Karpas-422 (cell line): ENCODE measurements at regions not wholly inside any gene's neighbourhood (a gene's known extent, or its start where the extent isn't known, plus 50 kb on each side); places are given as distances from the start of the nearest gene placed in this dataset.

Experiments used
- DNase-seq: peaks from one replicate; pipeline ENCODE4 v3.0.0-alpha.2; 2015
- H2AFZ ChIP-seq: fragments of 200-600 bp; sonication (generic); 2 replicates; pipeline ENCODE4 v1.6.1; 2014; ENCODE audit warnings: antibody characterized with exemption, low read length, mixed read lengths
- H3K27ac ChIP-seq: fragments of 200-600 bp; sonication (generic); 2 replicates; pipeline ENCODE4 v1.5.1; 2014; ENCODE audit warnings: mild to moderate bottlenecking, low read length, moderate library complexity
- H3K27me3 ChIP-seq: fragments of 200-600 bp; sonication (generic); 2 replicates; pipeline ENCODE4 v1.6.1; 2014; ENCODE audit warnings: low read length, mixed read lengths
- H3K36me3 ChIP-seq: fragments of 200-600 bp; sonication (generic); 2 replicates; pipeline ENCODE4 v1.6.1; 2014; ENCODE audit warnings: low read length, mixed read lengths; ENCODE audit not compliant: insufficient read depth
- H3K4me1 ChIP-seq: fragments of 200-600 bp; sonication (generic); 2 replicates; pipeline ENCODE4 v1.6.1; 2014; ENCODE audit warnings: mild to moderate bottlenecking, low read length, mixed read lengths
- H3K4me2 ChIP-seq: fragments of 200-600 bp; sonication (generic); 2 replicates; pipeline ENCODE4 v1.6.1; 2014; ENCODE audit warnings: low read length, low read depth, mild to moderate bottlenecking; ENCODE audit not compliant: poor library complexity, severe bottlenecking
- H3K4me3 ChIP-seq: fragments of 200-600 bp; sonication (generic); 2 replicates; pipeline ENCODE4 v1.5.1; 2014; ENCODE audit warnings: mild to moderate bottlenecking, antibody characterized with exemption, low read length, mixed read lengths
- H3K79me2 ChIP-seq: fragments of 200-600 bp; sonication (generic); 2 replicates; pipeline ENCODE4 v1.6.1; 2014; ENCODE audit warnings: mild to moderate bottlenecking, low read length, mixed read lengths
- H3K9ac ChIP-seq: fragments of 200-600 bp; sonication (generic); 2 replicates; pipeline ENCODE4 v1.6.0; 2014; ENCODE audit warnings: low read length
- H3K9me2 ChIP-seq: fragments of 200-600 bp; sonication (generic), shearing (Covaris generic); replicated peaks from 2 replicates; pipeline ENCODE4 v1.6.0; 2014; ENCODE audit warnings: mild to moderate bottlenecking, low read length, moderate library complexity; ENCODE audit not compliant: insufficient read depth
- H3K9me3 ChIP-seq: fragments of 300-700, 200-600 bp; sonication (generic); 2 replicates; pipeline ENCODE4 v1.6.1; 2014; ENCODE audit warnings: low read length, mixed read lengths
- H4K20me1 ChIP-seq: fragments of 200-600 bp; sonication (generic); 2 replicates; pipeline ENCODE4 v1.6.1; 2014; ENCODE audit warnings: mild to moderate bottlenecking, antibody characterized with exemption, low read length, low read depth; ENCODE audit not compliant: insufficient read depth

DNA sequence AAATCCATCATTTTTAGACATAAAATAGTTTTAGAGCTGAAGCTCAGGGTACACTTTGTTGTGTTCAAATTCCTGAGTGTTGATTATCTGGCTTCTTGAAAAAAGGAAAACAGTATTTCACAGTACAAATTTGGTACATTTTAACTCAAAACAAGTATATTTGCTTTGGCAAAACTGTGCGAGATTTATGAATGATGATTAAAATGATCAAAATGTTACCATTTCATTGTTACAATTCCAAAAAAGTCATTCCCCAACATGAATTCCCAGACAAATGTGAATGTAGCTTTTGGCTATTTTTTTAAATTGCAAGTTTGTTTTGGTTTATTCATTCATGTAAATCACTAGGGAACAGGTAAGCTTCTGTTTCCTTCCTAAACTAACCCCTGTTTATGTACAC is 347.4 kb upstream of the DCBLD2 start:
- no peaks in the 10 kb centered on the region for H3K4me1 ChIP-seq
- no peaks in the 10 kb centered on the region for H4K20me1 ChIP-seq
- H3K79me2 ChIP-seq, result no peaks in the 10 kb centered on the region
- H2AFZ ChIP-seq, result no peak overlapping the region
- no peak overlapping the region for H3K27ac ChIP-seq
- H3K4me2 ChIP-seq, result no peak overlapping the region
- H3K4me3 ChIP-seq, result no peak overlapping the region
- H3K9me2 ChIP-seq, result no peaks in the 10 kb centered on the region
- no peak overlapping the region for H3K9ac ChIP-seq
- no peak for DNase-seq
- H3K36me3 ChIP-seq, result no peaks in the 10 kb centered on the region
- no peaks in the 10 kb centered on the region for H3K9me3 ChIP-seq
- no peaks in the 10 kb centered on the region for H3K27me3 ChIP-seq

DNA sequence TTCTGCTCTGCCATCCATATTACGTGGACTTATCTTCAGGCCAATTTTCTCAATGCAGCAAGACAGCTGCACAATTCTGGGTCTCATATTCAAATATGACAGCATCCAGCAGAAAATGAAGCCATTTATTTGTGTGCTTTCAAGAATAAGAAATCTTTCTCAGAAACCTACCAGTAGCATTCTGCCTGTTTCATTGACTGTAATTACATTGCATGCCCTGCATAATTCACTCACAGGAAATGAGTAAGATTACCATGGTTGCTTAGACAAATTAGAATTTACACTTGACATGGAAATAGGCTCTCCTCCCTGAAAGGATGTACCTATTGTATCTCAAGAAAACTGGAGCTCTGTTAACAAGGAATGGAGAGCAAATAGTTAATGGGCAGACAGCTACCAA is 346.6 kb upstream of the DCBLD2 start:
- H4K20me1 ChIP-seq, result no peaks in the 10 kb centered on the region
- no peak overlapping the region for H3K4me2 ChIP-seq
- H3K27me3 ChIP-seq, result no peaks in the 10 kb centered on the region
- H3K4me1 ChIP-seq, result no peaks in the 10 kb centered on the region
- no peaks in the 10 kb centered on the region for H3K36me3 ChIP-seq
- H3K9me3 ChIP-seq, result no peaks in the 10 kb centered on the region
- H3K9ac ChIP-seq, result no peak overlapping the region
- no peak overlapping the region for H3K4me3 ChIP-seq
- no peaks in the 10 kb centered on the region for H3K79me2 ChIP-seq
- H2AFZ ChIP-seq, result no peak overlapping the region
- H3K9me2 ChIP-seq, result no peaks in the 10 kb centered on the region
- H3K27ac ChIP-seq, result no peak overlapping the region
- DNase-seq, result no peak

DNA sequence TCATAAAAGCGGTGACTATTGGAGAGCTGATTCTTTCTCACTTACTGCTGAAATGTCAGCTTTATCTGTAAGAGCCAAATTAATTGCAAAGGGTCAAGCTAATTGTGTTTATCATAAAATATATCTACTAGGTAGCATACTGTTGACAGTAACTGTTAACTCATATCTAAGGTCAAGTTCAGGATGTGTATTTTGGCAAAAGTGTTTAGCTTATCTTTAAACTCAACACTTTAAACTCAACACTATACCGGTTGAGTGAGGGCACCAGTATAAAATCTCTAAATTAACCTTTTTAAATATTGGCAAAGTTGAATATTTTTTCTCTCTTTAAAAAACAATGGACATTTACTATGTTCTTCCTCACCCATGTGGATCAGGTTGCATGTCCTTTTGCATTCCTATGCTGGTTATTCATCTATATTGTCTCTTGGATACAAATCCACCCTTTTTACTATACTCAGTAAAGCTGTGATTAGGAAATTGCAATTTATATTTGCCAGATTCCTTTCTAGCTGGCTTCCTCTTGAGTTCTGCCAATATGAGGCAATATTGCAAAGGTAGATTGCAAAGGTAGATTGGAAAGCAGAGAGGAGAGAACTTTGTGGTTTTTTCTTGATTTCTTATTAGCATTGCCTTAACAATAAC is 344.6 kb upstream of the DCBLD2 start:
- Histone ChIP-seq H3K4me3 (no peak overlapping the region), H4K20me1 (no peaks in the 10 kb centered on the region), H3K36me3 (no peaks in the 10 kb centered on the region), H3K79me2 (no peaks in the 10 kb centered on the region), H3K27ac (no peak overlapping the region), H3K9ac (no peak overlapping the region), H3K4me2 (no peak overlapping the region), H3K9me2 (no peaks in the 10 kb centered on the region), H3K27me3 (no peaks in the 10 kb centered on the region), H3K4me1 (no peaks in the 10 kb centered on the region), H3K9me3 (no peaks in the 10 kb centered on the region), H2AFZ (no peak overlapping the region)
- DNase-seq, result no peak

DNA sequence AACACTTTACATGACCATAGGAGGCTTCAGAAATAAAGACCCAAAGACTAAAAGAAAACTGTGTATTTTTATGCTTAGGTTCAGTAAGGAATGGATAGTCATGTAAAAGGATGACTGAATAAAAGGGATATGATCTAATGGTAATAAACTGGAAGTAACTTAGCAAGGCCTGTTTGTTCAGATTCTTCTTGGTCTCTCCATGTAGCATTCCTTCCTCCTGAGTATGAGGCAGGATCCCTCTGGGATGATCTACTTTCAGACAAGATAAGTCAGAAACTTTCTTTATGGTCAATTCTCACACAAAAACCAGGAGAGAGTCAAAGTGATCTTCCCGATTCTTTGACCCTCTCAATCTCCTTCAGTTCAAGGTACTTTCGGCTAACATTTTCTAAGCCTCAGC is 340.8 kb upstream of the DCBLD2 start:
- Histone ChIP-seq H3K4me3 (no peak overlapping the region), H3K36me3 (no peaks in the 10 kb centered on the region), H3K4me1 (no peaks in the 10 kb centered on the region), H3K9ac (no peak overlapping the region), H3K9me2 (0 out of 2 replicates have a peak, but pooled peaks cover 4% of the 10 kb centered on the region), H3K79me2 (no peaks in the 10 kb centered on the region), H3K27me3 (no peaks in the 10 kb centered on the region), H3K27ac (no peak overlapping the region), H3K9me3 (no peaks in the 10 kb centered on the region), H3K4me2 (no peak overlapping the region), H4K20me1 (no peaks in the 10 kb centered on the region), H2AFZ (no peak overlapping the region)
- DNase-seq, result no peak

DNA sequence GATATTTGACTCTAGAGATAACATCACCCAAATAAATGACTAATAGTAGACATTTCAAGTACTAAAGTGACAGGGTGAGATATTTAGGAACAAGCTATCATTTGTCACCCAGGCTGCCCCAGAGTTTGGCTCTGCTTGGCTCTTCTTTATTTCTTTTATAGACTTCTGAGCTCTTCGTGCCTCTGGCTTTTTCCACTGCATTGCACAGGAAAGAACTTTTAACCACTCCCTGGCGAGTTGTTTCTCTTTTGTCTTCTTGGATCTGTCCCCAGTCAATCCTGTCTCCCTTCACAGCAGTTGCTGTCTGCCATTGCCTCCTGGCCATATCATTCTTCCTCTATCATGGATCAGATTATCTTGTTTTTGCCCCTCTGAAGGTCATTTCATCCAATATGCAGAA is 339.2 kb upstream of the DCBLD2 start:
- Histone ChIP-seq H3K4me2 (no peak overlapping the region), H3K4me3 (no peak overlapping the region), H3K4me1 (no peaks in the 10 kb centered on the region), H4K20me1 (no peaks in the 10 kb centered on the region), H3K79me2 (no peaks in the 10 kb centered on the region), H3K9me2 (0 out of 2 replicates have a peak, but pooled peaks cover 4% of the 10 kb centered on the region), H3K36me3 (no peaks in the 10 kb centered on the region), H3K9ac (no peak overlapping the region), H3K27me3 (no peaks in the 10 kb centered on the region), H2AFZ (no peak overlapping the region), H3K9me3 (no peaks in the 10 kb centered on the region), H3K27ac (no peak overlapping the region)
- DNase-seq, result no peak

DNA sequence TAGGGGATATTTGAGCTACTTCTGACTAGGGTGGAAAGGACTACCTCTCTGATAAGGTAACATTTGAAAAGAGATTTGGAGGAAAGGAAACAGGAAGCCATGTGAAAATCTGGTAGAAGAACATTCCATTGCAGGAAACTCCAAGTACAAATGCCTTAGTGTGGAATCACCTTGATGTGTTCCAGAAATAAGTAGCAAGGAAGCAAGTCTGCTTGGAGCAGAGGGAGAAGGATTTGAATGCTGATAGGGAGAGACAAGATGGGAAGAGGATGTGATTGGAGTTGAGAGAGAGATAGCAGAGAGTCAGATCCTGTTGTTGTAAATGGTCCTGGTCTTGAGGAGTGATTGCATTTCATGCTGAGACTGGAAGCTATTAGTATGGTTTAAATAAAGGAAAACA is 335.1 kb upstream of the DCBLD2 start:
- Histone ChIP-seq H3K9me3 (no peaks in the 10 kb centered on the region), H3K79me2 (no peaks in the 10 kb centered on the region), H3K36me3 (no peaks in the 10 kb centered on the region), H3K9me2 (0 out of 2 replicates have a peak, but pooled peaks cover 4% of the 10 kb centered on the region), H3K27me3 (no peaks in the 10 kb centered on the region), H3K4me2 (no peak overlapping the region), H3K4me3 (no peak overlapping the region), H2AFZ (no peak overlapping the region), H3K27ac (no peak overlapping the region), H4K20me1 (no peaks in the 10 kb centered on the region), H3K9ac (no peak overlapping the region), H3K4me1 (no peaks in the 10 kb centered on the region)
- no peak for DNase-seq

DNA sequence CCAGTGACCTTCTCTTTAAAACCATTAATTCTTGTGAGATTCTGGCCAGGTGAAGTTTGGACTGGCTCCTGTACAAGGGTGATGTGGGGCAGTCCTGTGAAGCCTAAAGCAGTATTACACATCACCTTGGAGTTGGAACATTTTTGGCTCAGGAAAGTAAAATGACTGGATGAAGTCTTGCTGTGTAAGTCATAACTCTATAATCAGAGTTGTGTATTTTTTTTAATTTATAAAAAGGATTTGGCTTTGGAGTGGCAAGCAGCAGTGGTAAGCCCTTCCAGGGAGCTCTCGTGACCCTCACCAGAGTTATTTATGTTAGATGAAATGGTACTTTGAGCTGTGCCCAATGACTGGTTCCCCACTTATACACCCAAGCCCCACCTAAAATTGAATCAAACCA is 331.2 kb upstream of the DCBLD2 start:
- no peak overlapping the region for H2AFZ ChIP-seq
- no peak overlapping the region for H3K4me3 ChIP-seq
- no peak overlapping the region for H3K9ac ChIP-seq
- no peaks in the 10 kb centered on the region for H3K79me2 ChIP-seq
- H3K27ac ChIP-seq, result no peak overlapping the region
- H4K20me1 ChIP-seq, result no peaks in the 10 kb centered on the region
- H3K4me2 ChIP-seq, result no peak overlapping the region
- no peaks in the 10 kb centered on the region for H3K9me2 ChIP-seq
- H3K36me3 ChIP-seq, result no peaks in the 10 kb centered on the region
- H3K27me3 ChIP-seq, result no peaks in the 10 kb centered on the region
- no peaks in the 10 kb centered on the region for H3K4me1 ChIP-seq
- DNase-seq, result no peak
- no peaks in the 10 kb centered on the region for H3K9me3 ChIP-seq

DNA sequence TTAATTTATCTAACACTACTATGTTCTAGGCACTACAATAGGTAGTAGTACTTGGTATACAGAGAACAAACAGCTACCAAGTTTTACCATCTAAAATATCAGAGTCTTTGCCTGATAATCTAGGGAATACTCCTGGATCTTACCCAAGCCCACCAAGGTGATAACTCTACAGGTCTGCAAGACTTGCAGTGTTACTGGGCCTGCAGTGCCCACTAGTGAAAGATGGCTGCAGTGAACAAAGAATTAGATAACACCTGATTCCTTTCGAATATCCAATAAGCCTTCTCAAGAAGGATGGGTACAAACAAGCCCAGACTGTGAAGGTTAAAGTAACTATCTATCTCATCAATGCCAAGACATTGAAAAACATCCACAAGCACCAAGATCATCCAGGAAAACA is 317.0 kb upstream of the DCBLD2 start:
- no peaks in the 10 kb centered on the region for H4K20me1 ChIP-seq
- H3K9ac ChIP-seq, result no peak overlapping the region
- no peak overlapping the region for H2AFZ ChIP-seq
- DNase-seq, result no peak
- no peak overlapping the region for H3K4me3 ChIP-seq
- H3K9me2 ChIP-seq, result no peaks in the 10 kb centered on the region
- no peak overlapping the region for H3K4me2 ChIP-seq
- H3K79me2 ChIP-seq, result no peaks in the 10 kb centered on the region
- no peak overlapping the region for H3K27ac ChIP-seq
- H3K36me3 ChIP-seq, result no peaks in the 10 kb centered on the region
- H3K27me3 ChIP-seq, result no peaks in the 10 kb centered on the region
- H3K4me1 ChIP-seq, result no peaks in the 10 kb centered on the region
- H3K9me3 ChIP-seq, result peaks cover 16% of the 10 kb centered on the region; the same call in 1 of the 2 replicates

DNA sequence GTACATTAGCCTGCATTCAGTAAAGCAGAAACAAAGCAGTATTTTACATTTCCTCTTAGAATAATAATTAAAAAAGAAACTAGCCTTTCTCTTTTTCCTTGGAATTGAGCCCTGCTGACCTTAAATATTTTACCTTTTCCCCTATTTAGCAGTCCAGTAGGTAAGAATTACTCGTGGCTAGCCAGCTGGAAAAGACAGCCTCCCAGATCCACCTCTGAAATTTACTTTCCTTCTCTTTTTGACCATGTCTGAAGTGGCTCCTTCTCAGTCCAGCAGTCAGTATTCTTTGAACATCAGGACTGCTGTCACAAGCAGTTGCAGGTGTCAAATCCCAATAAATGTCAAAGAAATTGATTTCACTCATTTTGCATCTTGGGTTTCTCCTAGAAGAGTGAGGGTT is 311.5 kb upstream of the DCBLD2 start:
- Histone ChIP-seq H3K4me1 (no peaks in the 10 kb centered on the region), H4K20me1 (no peaks in the 10 kb centered on the region), H3K36me3 (no peaks in the 10 kb centered on the region), H3K27ac (no peak overlapping the region), H3K9me3 (no peaks in the 10 kb centered on the region), H2AFZ (no peak overlapping the region), H3K4me3 (no peak overlapping the region), H3K79me2 (no peaks in the 10 kb centered on the region), H3K9me2 (no peaks in the 10 kb centered on the region), H3K4me2 (no peak overlapping the region), H3K9ac (no peak overlapping the region), H3K27me3 (no peaks in the 10 kb centered on the region)
- DNase-seq, result no peak
